22Rv1 (cell line): ENCODE measurements at regions not wholly inside any gene's neighbourhood (a gene's known extent, or its start where the extent isn't known, plus 50 kb on each side); places are given as distances from the start of the nearest gene placed in this dataset.

Source experiments
- ZFX ChIP-seq: fragments of 450-650 bp; IDR thresholded peaks from 2 replicates; pipeline ENCODE4 v1.6.1; 2017; ENCODE audit warnings: antibody characterized with exemption, borderline replicate concordance
- TF ChIP-seq, protein P1 (sequence below): fragments of 450-650 bp; IDR thresholded peaks from 2 replicates; pipeline ENCODE4 v1.5.1; 2017; ENCODE audit warnings: mild to moderate bottlenecking

DNA sequence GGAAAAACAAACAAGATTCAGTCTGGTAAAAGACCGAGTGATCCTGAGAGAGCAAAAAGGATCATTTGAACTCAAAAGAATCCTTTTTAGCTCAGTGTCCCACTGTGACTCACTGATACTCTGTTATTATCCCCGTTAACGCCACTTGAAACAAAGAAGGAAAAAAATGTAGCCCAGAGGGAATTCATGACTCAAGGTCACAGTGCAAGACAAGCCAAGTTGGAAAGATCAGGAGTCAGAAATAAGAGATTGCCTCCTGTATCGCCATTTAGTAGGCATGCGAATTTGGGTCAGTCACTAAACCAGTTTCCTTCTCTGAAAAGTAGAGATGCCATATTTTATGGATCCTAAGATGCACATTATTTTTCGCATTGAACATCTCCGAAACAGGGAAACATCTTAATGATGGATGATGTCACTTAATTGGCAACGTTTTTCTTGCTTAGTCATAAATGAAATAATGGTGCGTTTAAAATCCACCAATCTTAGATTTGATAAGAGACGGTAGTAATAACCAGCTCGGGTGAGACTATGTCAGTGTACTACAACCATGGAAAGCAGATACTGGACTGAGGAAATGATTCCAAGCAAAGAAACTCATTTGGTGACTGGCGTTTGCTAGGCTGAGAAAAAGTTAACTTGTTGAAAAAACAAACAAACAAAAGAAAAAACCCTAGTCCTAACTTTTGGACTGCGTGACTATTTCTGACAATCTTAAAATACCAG is 502.0 kb upstream of the CELF2 start:
- TF ChIP-seq, protein P1, sequence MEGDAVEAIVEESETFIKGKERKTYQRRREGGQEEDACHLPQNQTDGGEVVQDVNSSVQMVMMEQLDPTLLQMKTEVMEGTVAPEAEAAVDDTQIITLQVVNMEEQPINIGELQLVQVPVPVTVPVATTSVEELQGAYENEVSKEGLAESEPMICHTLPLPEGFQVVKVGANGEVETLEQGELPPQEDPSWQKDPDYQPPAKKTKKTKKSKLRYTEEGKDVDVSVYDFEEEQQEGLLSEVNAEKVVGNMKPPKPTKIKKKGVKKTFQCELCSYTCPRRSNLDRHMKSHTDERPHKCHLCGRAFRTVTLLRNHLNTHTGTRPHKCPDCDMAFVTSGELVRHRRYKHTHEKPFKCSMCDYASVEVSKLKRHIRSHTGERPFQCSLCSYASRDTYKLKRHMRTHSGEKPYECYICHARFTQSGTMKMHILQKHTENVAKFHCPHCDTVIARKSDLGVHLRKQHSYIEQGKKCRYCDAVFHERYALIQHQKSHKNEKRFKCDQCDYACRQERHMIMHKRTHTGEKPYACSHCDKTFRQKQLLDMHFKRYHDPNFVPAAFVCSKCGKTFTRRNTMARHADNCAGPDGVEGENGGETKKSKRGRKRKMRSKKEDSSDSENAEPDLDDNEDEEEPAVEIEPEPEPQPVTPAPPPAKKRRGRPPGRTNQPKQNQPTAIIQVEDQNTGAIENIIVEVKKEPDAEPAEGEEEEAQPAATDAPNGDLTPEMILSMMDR, result no peak
- TF ChIP-seq ZFX, result no peak
